ENCODE measurements at regions not wholly inside any gene's neighbourhood (a gene's known extent, or its start where the extent isn't known, plus 50 kb on each side); places are given as distances from the start of the nearest gene placed in this dataset.

DNA sequence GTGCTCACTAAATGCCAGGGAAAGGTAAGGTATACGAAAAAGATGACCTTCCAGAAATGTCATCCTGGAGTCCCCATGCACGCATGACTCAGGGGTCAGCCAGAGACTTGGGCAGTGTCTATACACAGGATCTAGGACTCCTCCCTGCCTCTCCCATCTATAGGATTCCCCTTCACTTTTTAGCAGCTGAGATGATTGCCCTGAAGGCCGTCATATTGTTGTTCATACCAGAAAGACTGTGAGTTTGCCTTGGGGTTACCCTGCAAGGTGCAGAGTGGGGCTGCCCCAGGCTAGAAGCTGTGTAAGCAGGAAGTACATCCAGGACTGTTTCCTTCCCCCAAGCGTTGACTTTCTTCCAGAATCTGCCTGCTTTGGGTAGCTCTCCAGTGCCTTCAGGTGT is 55.1 kb upstream of the MAMLD1 start:
- H3K9ac ChIP-seq, result no peak overlapping the region
- H3K27me3 ChIP-seq (ENCODE audit: insufficient read depth), result no peaks in the 10 kb centered on the region
- no peak overlapping the region for H2AFZ ChIP-seq (ENCODE audit: low read depth)
- H3K4me2 ChIP-seq, result no peak overlapping the region
- no peaks in the 10 kb centered on the region for H3K79me2 ChIP-seq (ENCODE audit: insufficient read depth)
- CTCF ChIA-PET, result no interaction called here
- no peak overlapping the region for H3K4me3 ChIP-seq (ENCODE audit: low read depth in 2 of 2, low read length in 1 of 2)
- POLR2A ChIA-PET, result no interaction called here
- no peak for DNase-seq
- no peak for TF ChIP-seq TAF1 (IDR thresholded peaks at IDR 0.05; ENCODE audit: borderline replicate concordance, low read depth, low read length)
- no peak for TF ChIP-seq FOXJ3 (CRISPR knock-in tag; IDR thresholded peaks at IDR 0.05)
- TF ChIP-seq RCOR1 (IDR thresholded peaks at IDR 0.05; ENCODE audit: low read length), result no peak
- no peak for TF ChIP-seq TEAD4 (IDR thresholded peaks at IDR 0.05; ENCODE audit: borderline replicate concordance, insufficient read depth)
- H4K20me1 ChIP-seq (ENCODE audit: insufficient read depth), result no peaks in the 10 kb centered on the region
- H3F3A ChIP-seq (replicated peaks; ENCODE audit: insufficient read depth), result no peaks in the 10 kb centered on the region
- WGBS (ENCODE audit: low lambda C conversion rate), result 25% methylated on average over 2 of the region's 4 CpGs
- H3K4me1 ChIP-seq (ENCODE audit: control insufficient read depth in 1 of 2, insufficient read depth in 2 of 2, low read depth in 1 of 2, low read length in 1 of 2), result peaks cover 0 to 6% of the 10 kb centered on the region in 2 experiments; a peak in 1 of 4 replicates
- H3K27ac ChIP-seq (ENCODE audit: low read depth in 2 of 2, low read length in 1 of 2), result no peak overlapping the region
- no peaks in the 10 kb centered on the region for H3K36me3 ChIP-seq (replicated peaks in 1 of 2; ENCODE audit: control insufficient read depth in 1 of 2, insufficient read depth in 2 of 2, low read length in 1 of 2)
- H3K9me3 ChIP-seq, result no peaks in the 10 kb centered on the region
- H3K9me2 ChIP-seq, result no peaks in the 10 kb centered on the region

DNA sequence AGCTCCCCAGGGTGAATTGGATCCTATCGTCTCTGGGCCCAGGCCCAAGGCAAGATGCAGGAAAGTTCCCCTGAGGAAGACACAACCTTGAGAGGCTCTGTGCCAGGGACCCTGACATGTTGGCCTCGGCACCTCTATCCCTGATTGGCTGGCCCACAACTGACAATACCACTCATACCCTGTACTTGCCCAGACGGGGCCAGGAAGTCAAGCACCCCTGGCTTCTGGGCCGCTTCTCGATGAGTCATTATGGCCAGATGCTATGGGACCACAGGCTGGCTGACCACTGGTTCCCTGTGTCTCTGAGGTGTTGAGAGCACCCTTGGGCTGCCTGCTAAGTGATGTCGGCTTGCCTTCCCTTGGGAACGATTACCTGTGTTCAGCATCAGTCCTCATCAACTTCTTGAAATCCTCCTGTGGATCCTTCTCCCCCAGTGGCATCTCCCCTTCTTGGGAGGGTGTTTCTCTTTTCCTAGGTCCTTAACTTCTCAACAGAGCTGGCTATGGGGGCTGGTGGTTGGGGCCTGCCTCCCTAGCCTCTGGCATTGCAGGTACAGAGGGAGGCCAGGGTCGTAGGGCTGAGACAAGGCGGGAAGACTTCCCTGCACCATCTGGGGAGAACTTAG is 54.5 kb upstream of the MAMLD1 start:
- no peak overlapping the region for H3K4me2 ChIP-seq
- TF ChIP-seq, protein P1, sequence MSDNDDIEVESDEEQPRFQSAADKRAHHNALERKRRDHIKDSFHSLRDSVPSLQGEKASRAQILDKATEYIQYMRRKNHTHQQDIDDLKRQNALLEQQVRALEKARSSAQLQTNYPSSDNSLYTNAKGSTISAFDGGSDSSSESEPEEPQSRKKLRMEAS (IDR thresholded peaks at IDR 0.05; ENCODE audit: low read depth), result no peak
- TF ChIP-seq EZH2phosphoT487 (IDR thresholded peaks at IDR 0.05; ENCODE audit: borderline replicate concordance, low read depth), result no peak
- H2AFZ ChIP-seq (ENCODE audit: low read depth), result no peak overlapping the region
- no peak for DNase-seq
- peaks cover 0 to 6% of the 10 kb centered on the region in 2 experiments; a peak in 1 of 4 replicates for H3K4me1 ChIP-seq (ENCODE audit: control insufficient read depth in 1 of 2, insufficient read depth in 2 of 2, low read depth in 1 of 2, low read length in 1 of 2)
- no peaks in the 10 kb centered on the region for H4K20me1 ChIP-seq (ENCODE audit: insufficient read depth)
- H3K36me3 ChIP-seq (replicated peaks in 1 of 2; ENCODE audit: control insufficient read depth in 1 of 2, insufficient read depth in 2 of 2, low read length in 1 of 2), result no peaks in the 10 kb centered on the region
- no peaks in the 10 kb centered on the region for H3F3A ChIP-seq (replicated peaks; ENCODE audit: insufficient read depth)
- H3K27ac ChIP-seq (ENCODE audit: low read depth in 2 of 2, low read length in 1 of 2), result no peak overlapping the region
- H3K9me2 ChIP-seq, result no peaks in the 10 kb centered on the region
- H3K9ac ChIP-seq, result no peak overlapping the region
- ChIA-PET POLR2A (no interaction called here), CTCF (no interaction called here)
- 48% methylated on average over 6 of the region's 9 CpGs for WGBS (ENCODE audit: low lambda C conversion rate)
- no peaks in the 10 kb centered on the region for H3K9me3 ChIP-seq
- H3K4me3 ChIP-seq (ENCODE audit: low read depth in 2 of 2, low read length in 1 of 2), result no peak overlapping the region
- no peaks in the 10 kb centered on the region for H3K79me2 ChIP-seq (ENCODE audit: insufficient read depth)
- H3K27me3 ChIP-seq (ENCODE audit: insufficient read depth), result no peaks in the 10 kb centered on the region

DNA sequence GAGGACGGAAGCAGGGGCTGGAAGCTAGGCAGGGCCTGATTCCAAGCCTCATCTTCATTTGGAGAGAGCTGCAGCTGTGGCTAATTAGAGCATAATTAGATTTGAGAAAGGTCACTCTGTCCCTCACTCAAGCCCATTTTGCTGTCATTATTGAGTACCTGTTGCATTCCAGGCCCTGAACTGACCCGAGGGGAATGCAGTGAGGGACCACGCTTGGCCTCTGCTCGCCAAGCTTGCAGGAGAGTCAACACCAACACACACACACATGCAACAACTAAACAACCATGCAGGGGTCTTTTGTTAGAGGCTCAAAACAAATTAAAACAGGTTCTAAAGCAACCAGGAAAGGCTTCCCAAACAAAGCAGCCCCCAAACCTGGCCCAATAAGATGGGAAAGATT is 52.7 kb upstream of the MAMLD1 start:
- Histone ChIP-seq H4K20me1 (ENCODE audit: insufficient read depth) (no peaks in the 10 kb centered on the region), H3K4me2 (no peak overlapping the region), H3K79me2 (ENCODE audit: insufficient read depth) (no peaks in the 10 kb centered on the region), H3K27ac (ENCODE audit: low read depth in 2 of 2, low read length in 1 of 2) (no peak overlapping the region), H3K4me3 (ENCODE audit: low read depth in 2 of 2, low read length in 1 of 2) (no peak overlapping the region), H3K9me2 (no peaks in the 10 kb centered on the region), H3F3A (replicated peaks; ENCODE audit: insufficient read depth) (no peaks in the 10 kb centered on the region), H3K9me3 (no peaks in the 10 kb centered on the region), H3K9ac (no peak overlapping the region), H3K36me3 (replicated peaks in 1 of 2; ENCODE audit: control insufficient read depth in 1 of 2, insufficient read depth in 2 of 2, low read length in 1 of 2) (no peaks in the 10 kb centered on the region), H3K4me1 (ENCODE audit: control insufficient read depth in 1 of 2, insufficient read depth in 2 of 2, low read depth in 1 of 2, low read length in 1 of 2) (peaks cover 0 to 6% of the 10 kb centered on the region in 2 experiments; a peak in 1 of 4 replicates), H2AFZ (ENCODE audit: low read depth) (no peak overlapping the region), H3K27me3 (ENCODE audit: insufficient read depth) (no peaks in the 10 kb centered on the region)
- ChIA-PET POLR2A (no interaction called here), CTCF (interaction anchor here (1.4 kb wide), 1 partner anchor 11 kb away, joined by 4 read pairs; no protein-coding TSS in a partner anchor)
- WGBS (ENCODE audit: low lambda C conversion rate), result 50% methylated on average over 3 of the region's 4 CpGs
- DNase-seq, result no peak
- TF ChIP-seq TCF12 (IDR thresholded peaks at IDR 0.05), result no peak
